A673 (cell line): ENCODE measurements at regions not wholly inside any gene's neighbourhood (a gene's known extent, or its start where the extent isn't known, plus 50 kb on each side); places are given as distances from the start of the nearest gene placed in this dataset.

Experiments
- BruUV-seq: library from RNA; stranded (reverse); fragments of 400-500 nt; replicated peaks from 2 replicates; lab custom pipeline; 2021; lab: Mats Ljungman, UMichigan
- CTCF ChIA-PET: fragments of 300-600 bp; sonication (Branson Sonifier 250); formaldehyde crosslinking; loops from one replicate; lab custom pipeline; 2022; ENCODE audit warnings: antibody characterized with exemption; lab: Charles Lee
- POLR2A ChIA-PET: fragments of 300-600 bp; sonication (Branson Sonifier 250); formaldehyde crosslinking; loops from one replicate; lab custom pipeline; 2022; ENCODE audit warnings: antibody characterized with exemption; ENCODE audit not compliant: low non-redundant PET; lab: Charles Lee
- DNase-seq: peaks from one replicate; pipeline ENCODE4 v3.0.0-alpha.2; 2015; ENCODE audit warnings: low spot score
- H3K27ac ChIP-seq: fragments of 200-600 bp; sonication (generic); 2 replicates; pipeline ENCODE4 v1.5.1; 2016; ENCODE audit warnings: mixed run types, low read depth, mild to moderate bottlenecking, mixed read lengths, antibody characterized with exemption, low read length; ENCODE audit not compliant: poor library complexity, severe bottlenecking
- H3K27me3 ChIP-seq: fragments of 200-600 bp; sonication (generic); replicated peaks from 2 replicates; pipeline ENCODE4 v1.6.1; 2017; ENCODE audit warnings: mixed run types, low read depth, mild to moderate bottlenecking, mixed read lengths, antibody characterized with exemption, low read length; ENCODE audit not compliant: insufficient read depth, poor library complexity
- H3K36me3 ChIP-seq: fragments of 200-600 bp; sonication (generic); 2 replicates; pipeline ENCODE4 v1.6.1; 2016; ENCODE audit warnings: mixed run types, mild to moderate bottlenecking, mixed read lengths, antibody characterized with exemption, low read length; ENCODE audit not compliant: insufficient read depth, poor library complexity, severe bottlenecking
- H3K4me1 ChIP-seq: fragments of 200-600 bp; sonication (generic); 2 replicates; pipeline ENCODE4 v1.6.1; 2017; ENCODE audit warnings: mixed run types, mild to moderate bottlenecking, mixed read lengths, antibody characterized with exemption, low read length; ENCODE audit not compliant: insufficient read depth, poor library complexity, severe bottlenecking
- H3K4me3 ChIP-seq: fragments of 200-600 bp; sonication (generic); 2 replicates; pipeline ENCODE4 v1.5.1; 2016; ENCODE audit warnings: low read depth, mixed run types, mild to moderate bottlenecking, mixed read lengths, low read length; ENCODE audit not compliant: poor library complexity, severe bottlenecking
- H3K9me3 ChIP-seq: fragments of 200-600 bp; sonication (generic); 2 replicates; pipeline ENCODE4 v1.6.1; 2016; ENCODE audit warnings: mixed run types, low read depth, mild to moderate bottlenecking, mixed read lengths, antibody characterized with exemption, low read length; ENCODE audit not compliant: poor library complexity, severe bottlenecking
- EZH2 ChIP-seq: fragments of 200-600 bp; sonication (generic); IDR thresholded peaks from 2 replicates; pipeline ENCODE4 v1.6.1; 2017; ENCODE audit warnings: borderline replicate concordance, low read depth, mild to moderate bottlenecking, mixed read lengths, antibody characterized with exemption, low read length; ENCODE audit not compliant: poor library complexity, severe bottlenecking
- intact Hi-C: fragments of 100-400 bp; cut with micrococcal nuclease; formaldehyde crosslinking; loops from one replicate; pipeline ENCODE4 v1.10.0; 2022; ENCODE audit not compliant: unreplicated experiment
- TF ChIP-seq, protein P1 (sequence below): fragments of 300-800, 200-600 bp; sonication (generic); conservative IDR thresholded peaks from 2 replicates; pipeline ENCODE4 v1.5.1; 2017; ENCODE audit warnings: low read depth, mild to moderate bottlenecking, antibody characterized with exemption, low read length, moderate library complexity, mixed read lengths

DNA sequence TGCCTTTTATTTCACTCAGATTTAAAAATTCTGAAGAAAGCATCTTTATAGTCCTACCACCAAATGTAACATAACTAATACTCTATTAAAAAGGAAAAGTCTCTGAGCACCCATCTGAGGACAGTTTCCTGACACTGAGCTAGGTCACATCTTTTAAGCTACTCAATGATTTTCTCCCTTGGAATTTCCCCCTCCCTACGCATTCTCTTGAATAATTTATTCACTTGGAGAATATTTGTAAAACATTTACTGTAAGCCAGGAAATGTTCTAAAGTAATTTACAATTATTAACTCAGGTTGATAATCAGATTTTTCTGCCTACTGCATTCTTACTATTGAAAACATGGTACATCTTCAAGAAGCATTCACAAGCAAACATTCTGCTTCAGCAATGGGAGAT is 297.2 kb upstream of the VSTM2A start:
- BruUV-seq = no TSS peak
- intact Hi-C loops = no loop called here
- POLR2A ChIA-PET = no interaction called here
- H3K27ac ChIP-seq = no peak overlapping the region
- no peak for TF ChIP-seq EZH2
- TF ChIP-seq, protein P1, sequence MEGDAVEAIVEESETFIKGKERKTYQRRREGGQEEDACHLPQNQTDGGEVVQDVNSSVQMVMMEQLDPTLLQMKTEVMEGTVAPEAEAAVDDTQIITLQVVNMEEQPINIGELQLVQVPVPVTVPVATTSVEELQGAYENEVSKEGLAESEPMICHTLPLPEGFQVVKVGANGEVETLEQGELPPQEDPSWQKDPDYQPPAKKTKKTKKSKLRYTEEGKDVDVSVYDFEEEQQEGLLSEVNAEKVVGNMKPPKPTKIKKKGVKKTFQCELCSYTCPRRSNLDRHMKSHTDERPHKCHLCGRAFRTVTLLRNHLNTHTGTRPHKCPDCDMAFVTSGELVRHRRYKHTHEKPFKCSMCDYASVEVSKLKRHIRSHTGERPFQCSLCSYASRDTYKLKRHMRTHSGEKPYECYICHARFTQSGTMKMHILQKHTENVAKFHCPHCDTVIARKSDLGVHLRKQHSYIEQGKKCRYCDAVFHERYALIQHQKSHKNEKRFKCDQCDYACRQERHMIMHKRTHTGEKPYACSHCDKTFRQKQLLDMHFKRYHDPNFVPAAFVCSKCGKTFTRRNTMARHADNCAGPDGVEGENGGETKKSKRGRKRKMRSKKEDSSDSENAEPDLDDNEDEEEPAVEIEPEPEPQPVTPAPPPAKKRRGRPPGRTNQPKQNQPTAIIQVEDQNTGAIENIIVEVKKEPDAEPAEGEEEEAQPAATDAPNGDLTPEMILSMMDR = no peak
- no peak for DNase-seq
- no peaks in the 10 kb centered on the region for H3K27me3 ChIP-seq
- peaks cover 39% of the 10 kb centered on the region for H3K9me3 ChIP-seq
- H3K4me1 ChIP-seq = no peaks in the 10 kb centered on the region
- no peak overlapping the region for H3K4me3 ChIP-seq
- CTCF ChIA-PET = no interaction called here
- no peaks in the 10 kb centered on the region for H3K36me3 ChIP-seq

DNA sequence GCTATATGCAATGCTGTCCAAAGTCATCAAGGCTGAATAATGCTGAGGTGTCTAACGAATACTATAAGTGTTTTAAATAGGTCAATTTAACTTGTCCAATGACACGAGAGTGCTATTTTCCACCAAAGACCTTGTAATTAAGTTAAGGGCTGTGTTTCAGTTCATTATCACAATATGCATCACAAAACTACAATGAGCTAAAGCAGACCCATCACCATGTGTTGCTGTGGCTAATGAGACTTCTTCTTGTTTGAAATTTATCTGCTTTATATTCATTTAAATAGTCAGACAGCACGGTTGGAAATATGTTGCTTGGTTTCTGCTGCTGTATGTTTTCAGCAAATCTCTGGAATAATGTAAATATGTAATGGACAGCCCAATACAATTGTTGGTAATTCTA is 292.5 kb upstream of the VSTM2A start:
- intact Hi-C loops = no loop called here
- BruUV-seq = no TSS peak
- H3K4me1 ChIP-seq = no peaks in the 10 kb centered on the region
- no peak overlapping the region for H3K27ac ChIP-seq
- H3K27me3 ChIP-seq = no peaks in the 10 kb centered on the region
- no peak for TF ChIP-seq EZH2
- TF ChIP-seq, protein P1 = no peak
- H3K9me3 ChIP-seq = peaks cover 30% of the 10 kb centered on the region
- H3K4me3 ChIP-seq = no peak overlapping the region
- ChIA-PET CTCF (no interaction called here), POLR2A (no interaction called here)
- no peak for DNase-seq
- H3K36me3 ChIP-seq = no peaks in the 10 kb centered on the region

DNA sequence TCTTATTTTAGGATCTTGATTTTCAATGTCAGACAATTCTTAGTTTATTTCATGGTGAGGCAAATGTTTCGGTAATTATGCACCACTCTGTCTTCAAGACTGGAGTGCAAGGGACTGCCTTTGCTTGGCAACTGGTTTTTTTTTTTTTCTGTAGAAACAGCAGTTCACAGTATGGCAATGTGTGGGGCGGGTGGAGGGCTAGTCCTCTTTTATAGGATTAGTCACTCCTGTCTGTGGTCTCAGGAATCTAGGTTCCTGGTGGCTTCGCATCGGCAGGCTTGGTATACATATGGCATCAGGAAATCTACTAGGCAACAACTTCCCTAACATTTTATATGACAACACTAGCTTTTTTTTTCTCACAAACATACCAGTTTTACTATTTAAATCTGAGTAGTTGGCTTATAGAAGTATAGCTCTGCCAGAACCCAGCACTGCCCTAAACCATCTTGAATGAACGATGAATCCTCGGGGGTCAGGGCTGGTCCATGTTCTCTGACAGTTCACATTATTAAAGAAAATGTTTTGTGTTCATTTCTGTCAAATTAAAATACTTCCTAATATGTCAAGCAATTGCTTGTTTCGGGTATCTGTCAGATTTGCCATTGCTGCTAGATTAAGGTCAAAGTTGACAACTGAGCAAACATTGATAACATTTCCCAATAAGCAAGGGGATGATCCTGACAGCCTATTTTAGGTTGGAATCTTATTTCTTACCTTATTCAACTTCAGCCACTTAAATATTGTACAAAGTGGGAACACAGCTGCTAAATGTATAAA is 289.7 kb upstream of the VSTM2A start:
- no TSS peak for BruUV-seq
- CTCF ChIA-PET = no interaction called here
- POLR2A ChIA-PET = no interaction called here

More for the DNA sequence above, 289.7 kb upstream of the VSTM2A start:
- TF ChIP-seq, protein P1 = no peak
- TF ChIP-seq EZH2 = no peak
- H3K36me3 ChIP-seq = no peaks in the 10 kb centered on the region
- H3K4me3 ChIP-seq = no peak overlapping the region
- H3K4me1 ChIP-seq = no peaks in the 10 kb centered on the region
- peaks cover 40% of the 10 kb centered on the region for H3K9me3 ChIP-seq
- intact Hi-C loops = no loop called here
- H3K27me3 ChIP-seq = no peaks in the 10 kb centered on the region
- H3K27ac ChIP-seq = no peak overlapping the region
- no peak for DNase-seq
